Mucosa of descending colon (tissue), 3 donors: ENCODE measurements at regions not wholly inside any gene's neighbourhood (a gene's known extent, or its start where the extent isn't known, plus 50 kb on each side); places are given as distances from the start of the nearest gene placed in this dataset.

Experiments used
- ATAC-seq: fragments of 200-7000 bp; cut with Tn5 transposase; one replicate; pipeline ENCODE4 v1.9.1; 2020; ENCODE audit warnings: mild to moderate bottlenecking, moderate library complexity
- DNase-seq, 3 donors: peaks; one replicate each; pipeline ENCODE4 v3.0.0-alpha.2; 2020
- H3K36me3 ChIP-seq: fragments of 200-600 bp; one replicate; pipeline ENCODE4 v1.8.0; 2021; ENCODE audit warnings: low read depth, mild to moderate bottlenecking
- H3K4me1 ChIP-seq: fragments of 200-600 bp; one replicate; pipeline ENCODE4 v1.8.0; 2021; ENCODE audit warnings: low read depth, mild to moderate bottlenecking
- H3K4me3 ChIP-seq: fragments of 200-600 bp; one replicate; pipeline ENCODE4 v1.8.0; 2021; ENCODE audit warnings: mild to moderate bottlenecking
- H3K9me3 ChIP-seq: fragments of 200-600 bp; one replicate; pipeline ENCODE4 v1.8.0; 2021; ENCODE audit warnings: mild to moderate bottlenecking
- intact Hi-C, 2 donors: fragments of 100-400 bp; cut with DNase I in 1 of 2; cut with micrococcal nuclease in 1 of 2; formaldehyde crosslinking; loops; one replicate each; pipeline versions ENCODE4 v1.11.0 to v1.11.1; 2022; cut with DNase I, micrococcal nuclease
- TF ChIP-seq, protein P1 (sequence below): fragments of 200-600 bp; IDR thresholded peaks from one replicate; pipeline ENCODE4 v1.8.0; 2022; ENCODE audit warnings: antibody characterized with exemption, mild to moderate bottlenecking
- donor health status: DM: no; HTN: no; CAD: no; lungs with moderate emphysema.
- donor health status: DM: no; HTN: no; CAD: no.
- donor health status: DM: no; HTN: yes; CAD: no.

DNA sequence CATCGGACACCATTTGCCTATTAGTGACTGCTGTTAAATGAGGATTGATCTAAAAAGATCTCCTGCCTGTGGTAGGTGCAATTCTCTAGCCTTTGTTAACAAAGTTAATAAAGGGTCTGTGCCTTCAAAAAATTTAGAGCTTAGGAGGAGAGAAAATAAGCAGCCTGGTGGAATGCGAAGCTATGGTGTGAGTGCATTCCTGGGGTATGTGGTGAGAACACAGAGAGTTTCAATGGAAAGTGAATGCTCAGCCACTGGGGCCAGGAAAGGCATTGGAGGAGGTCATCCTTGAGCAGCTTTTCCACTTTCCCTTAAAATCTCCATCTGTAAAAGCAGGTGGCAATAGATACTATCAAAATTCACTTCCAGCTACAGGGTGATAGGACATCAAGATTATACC, 331.2 kb upstream of the LRATD1 start:
- H3K36me3 ChIP-seq: no peaks in the 10 kb centered on the region
- intact Hi-C loops: no loop called here
- H3K4me3 ChIP-seq: no peak overlapping the region
- H3K9me3 ChIP-seq: no peaks in the 10 kb centered on the region
- no peaks in the 10 kb centered on the region for H3K4me1 ChIP-seq
- TF ChIP-seq, protein P1, sequence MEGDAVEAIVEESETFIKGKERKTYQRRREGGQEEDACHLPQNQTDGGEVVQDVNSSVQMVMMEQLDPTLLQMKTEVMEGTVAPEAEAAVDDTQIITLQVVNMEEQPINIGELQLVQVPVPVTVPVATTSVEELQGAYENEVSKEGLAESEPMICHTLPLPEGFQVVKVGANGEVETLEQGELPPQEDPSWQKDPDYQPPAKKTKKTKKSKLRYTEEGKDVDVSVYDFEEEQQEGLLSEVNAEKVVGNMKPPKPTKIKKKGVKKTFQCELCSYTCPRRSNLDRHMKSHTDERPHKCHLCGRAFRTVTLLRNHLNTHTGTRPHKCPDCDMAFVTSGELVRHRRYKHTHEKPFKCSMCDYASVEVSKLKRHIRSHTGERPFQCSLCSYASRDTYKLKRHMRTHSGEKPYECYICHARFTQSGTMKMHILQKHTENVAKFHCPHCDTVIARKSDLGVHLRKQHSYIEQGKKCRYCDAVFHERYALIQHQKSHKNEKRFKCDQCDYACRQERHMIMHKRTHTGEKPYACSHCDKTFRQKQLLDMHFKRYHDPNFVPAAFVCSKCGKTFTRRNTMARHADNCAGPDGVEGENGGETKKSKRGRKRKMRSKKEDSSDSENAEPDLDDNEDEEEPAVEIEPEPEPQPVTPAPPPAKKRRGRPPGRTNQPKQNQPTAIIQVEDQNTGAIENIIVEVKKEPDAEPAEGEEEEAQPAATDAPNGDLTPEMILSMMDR: no peak
- ATAC-seq (no peak), DNase-seq (no peak)

DNA sequence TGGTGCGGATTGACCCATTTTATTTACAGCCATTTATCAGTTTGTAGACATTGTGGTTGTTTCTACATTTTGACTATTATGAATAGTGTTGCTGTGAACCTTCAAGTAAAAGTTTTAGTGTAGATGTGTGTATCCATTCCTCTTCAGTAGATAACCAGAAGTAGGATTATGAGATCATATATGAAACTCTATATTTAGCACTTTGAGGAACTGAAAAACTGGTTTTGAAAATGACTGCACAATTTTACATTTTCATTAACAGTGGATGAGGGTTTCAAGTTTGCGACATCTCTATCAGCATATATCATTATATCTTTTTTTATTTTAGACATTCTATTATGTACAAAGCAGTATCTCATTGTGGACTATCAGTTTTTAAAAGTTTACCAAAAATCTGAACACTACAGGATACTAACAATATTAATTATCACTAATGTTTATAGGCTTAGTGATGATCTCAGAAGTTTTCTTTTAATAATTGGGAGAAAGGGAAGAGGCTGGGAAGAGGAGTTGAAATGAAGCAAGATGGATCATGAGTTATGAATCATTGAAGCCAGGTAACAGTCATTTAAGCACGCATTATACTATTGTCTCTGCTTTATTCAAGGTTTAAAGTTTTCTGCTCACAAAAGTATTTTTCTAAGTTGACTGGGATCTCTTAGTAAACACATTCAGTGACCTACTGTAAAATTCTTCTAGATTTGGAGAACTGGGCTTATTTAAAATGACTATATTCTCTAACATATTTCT, 329.0 kb upstream of the LRATD1 start:
- no peaks in the 10 kb centered on the region for H3K9me3 ChIP-seq
- intact Hi-C loops: no loop called here
- H3K4me3 ChIP-seq: no peak overlapping the region
- no peak for ATAC-seq
- TF ChIP-seq, protein P1: no peak
- DNase-seq: no peak
- no peaks in the 10 kb centered on the region for H3K36me3 ChIP-seq
- H3K4me1 ChIP-seq: no peaks in the 10 kb centered on the region

DNA sequence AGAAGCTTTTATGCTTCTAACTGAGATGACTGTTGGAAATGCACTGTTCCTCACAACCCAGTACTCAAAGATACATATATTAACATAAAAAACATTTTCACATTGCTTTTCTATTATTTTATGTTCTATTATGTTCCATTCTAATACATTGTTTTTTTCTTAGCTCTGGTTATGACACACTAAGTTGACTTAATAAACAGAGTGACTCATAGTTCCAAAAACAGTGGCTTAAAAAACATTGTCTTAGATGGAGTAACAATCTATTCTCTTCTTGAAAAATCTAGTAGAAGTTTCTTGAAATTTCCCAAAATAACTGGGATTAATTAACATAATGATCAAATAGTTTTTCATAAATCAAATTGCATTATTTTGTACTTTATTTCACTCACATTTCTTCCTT, 328.2 kb upstream of the LRATD1 start:
- intact Hi-C loops: no loop called here
- DNase-seq: no peak
- H3K9me3 ChIP-seq: no peaks in the 10 kb centered on the region
- no peaks in the 10 kb centered on the region for H3K4me1 ChIP-seq
- no peaks in the 10 kb centered on the region for H3K36me3 ChIP-seq
- no peak for ATAC-seq
- H3K4me3 ChIP-seq: no peak overlapping the region
- TF ChIP-seq, protein P1: no peak

DNA sequence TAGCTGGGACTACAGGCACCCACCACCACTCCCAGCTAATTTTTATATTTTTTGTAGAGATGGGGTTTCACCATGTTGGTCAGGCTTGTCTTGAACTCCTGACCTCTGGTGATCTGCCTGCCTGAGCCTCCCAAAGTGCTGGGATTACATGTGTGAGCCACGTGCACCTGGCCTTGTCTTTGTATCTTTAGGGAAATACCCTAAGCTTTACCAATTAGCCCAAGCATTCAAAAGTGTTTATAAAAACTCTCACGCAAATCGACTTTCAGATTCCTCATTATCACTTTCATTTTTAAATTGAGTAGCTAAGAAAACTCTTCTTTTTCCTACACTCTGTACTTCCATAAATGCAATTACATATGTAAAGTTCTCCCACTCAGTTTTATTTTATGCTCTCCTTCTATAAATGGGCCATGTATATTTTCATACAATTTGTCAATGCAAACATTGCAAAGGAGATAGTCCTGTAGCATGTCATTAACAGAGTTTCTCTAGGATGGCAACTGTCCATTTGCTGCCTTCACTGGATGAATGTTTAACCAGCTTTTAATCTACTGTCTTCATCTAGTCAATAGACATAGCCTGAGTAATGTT, 326.2 kb upstream of the LRATD1 start:
- DNase-seq (no peak), ATAC-seq (peak; percentile 33)
- TF ChIP-seq, protein P1: no peak
- no peaks in the 10 kb centered on the region for H3K9me3 ChIP-seq
- H3K36me3 ChIP-seq: no peaks in the 10 kb centered on the region
- intact Hi-C loops: no loop called here
- H3K4me3 ChIP-seq: no peak overlapping the region
- no peaks in the 10 kb centered on the region for H3K4me1 ChIP-seq

DNA sequence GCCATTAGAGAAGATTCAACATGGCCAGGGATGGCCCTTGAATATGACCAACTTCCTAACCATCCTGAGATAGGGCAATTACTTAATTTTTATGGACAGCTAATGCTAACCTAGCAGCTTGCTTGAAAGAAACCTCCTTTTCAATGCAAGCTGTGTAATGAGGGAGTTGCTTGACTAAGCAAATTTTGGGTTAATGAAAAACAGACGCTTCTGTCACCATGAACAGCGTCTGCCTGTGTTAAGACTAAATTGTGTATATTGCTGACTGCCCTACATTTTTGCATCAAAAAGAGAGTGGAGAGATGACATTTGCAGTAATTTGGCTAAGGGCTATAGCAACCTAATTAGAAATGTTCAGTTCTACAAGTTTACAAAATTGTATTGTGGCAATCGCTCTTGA, 319.2 kb upstream of the LRATD1 start:
- Histone ChIP-seq H3K9me3 (no peaks in the 10 kb centered on the region), H3K4me3 (no peak overlapping the region), H3K4me1 (no peaks in the 10 kb centered on the region), H3K36me3 (no peaks in the 10 kb centered on the region)
- ATAC-seq (no peak), DNase-seq (no peak)
- TF ChIP-seq, protein P1: no peak
- intact Hi-C loops: no loop called here
